Daoy (cell line): ENCODE measurements at regions not wholly inside any gene's neighbourhood (a gene's known extent, or its start where the extent isn't known, plus 50 kb on each side); places are given as distances from the start of the nearest gene placed in this dataset.

Experiments used
- DNase-seq: peaks from one replicate; pipeline ENCODE4 v3.0.0-alpha.2; 2015; ENCODE audit warnings: low read depth

- DNase-seq = no peak
Observed at GRCh38 chr3:180538493-180538892, 63.5 kb upstream of the TTC14 start.

- DNase-seq = no peak
Observed at GRCh38 chr3:180543877-180544276, 58.1 kb upstream of the TTC14 start.

- no peak for DNase-seq
Observed at GRCh38 chr3:180546863-180547262, 55.1 kb upstream of the TTC14 start.

DNA sequence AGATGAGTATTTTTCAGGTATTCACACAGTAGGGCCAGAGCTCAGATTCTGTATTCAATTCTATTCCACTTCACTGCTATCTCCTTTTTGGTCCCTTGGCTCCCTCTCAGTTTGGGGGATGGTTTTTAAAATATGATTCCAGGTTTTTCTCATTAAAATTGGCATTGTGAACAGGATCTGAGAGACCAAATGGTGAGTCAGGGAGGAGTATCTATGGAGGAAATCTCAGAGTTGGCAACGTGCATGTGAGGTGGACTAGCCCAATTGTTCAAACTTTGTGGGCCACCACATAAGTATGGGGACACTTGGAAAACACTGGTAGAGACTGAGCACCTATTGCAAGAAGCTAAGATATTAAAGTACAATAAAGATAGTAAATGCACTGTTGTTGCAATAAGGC is 53.9 kb upstream of the TTC14 start:
- DNase-seq = no peak
